H1 (cell line): ENCODE measurements at regions not wholly inside any gene's neighbourhood (a gene's known extent, or its start where the extent isn't known, plus 50 kb on each side); places are given as distances from the start of the nearest gene placed in this dataset.

Experiments
- CTCF ChIA-PET: fragments of 300-600 bp; sonication (Branson Sonifier 250); formaldehyde crosslinking; loops from one replicate; lab custom pipeline; 2021; ENCODE audit not compliant: partially characterized antibody; lab: Charles Lee
- POLR2A ChIA-PET: fragments of 300-600 bp; sonication (Branson Sonifier 250); formaldehyde crosslinking; loops from one replicate; lab custom pipeline; 2021; ENCODE audit warnings: inconsistent platforms; ENCODE audit not compliant: partially characterized antibody; lab: Charles Lee
- DNase-seq, 2 experiments: peaks; one replicate each; pipeline versions ENCODE4 v3.0.0 to v3.0.0-alpha.2; 2010 to 2022; ENCODE audit warnings: low spot score in 2 of 2, low read depth in 1 of 2, mixed read lengths in 1 of 2
- FAIRE-seq: peaks from 2 replicates; lab custom pipeline; 2011; peaks lifted over from hg19 to GRCh38; lab: Jason Lieb, UNC
- H2AFZ ChIP-seq: 2 replicates; pipeline ENCODE4 v1.8.1; 2012; ENCODE audit warnings: low read length, inconsistent platforms
- H2AK5ac ChIP-seq: 2 replicates; pipeline ENCODE4 v1.6.1; 2013; ENCODE audit warnings: low read depth, low read length
- H2BK120ac ChIP-seq: replicated peaks from 2 replicates; pipeline ENCODE3; 2013; ENCODE audit warnings: low read depth, low read length, inconsistent platforms
- H2BK12ac ChIP-seq: 2 replicates; pipeline ENCODE4 v1.6.1; 2013; ENCODE audit warnings: low read depth, low read length
- H2BK15ac ChIP-seq: 2 replicates; pipeline ENCODE4 v1.6.1; 2013; ENCODE audit warnings: low read length
- H2BK20ac ChIP-seq: 2 replicates; pipeline ENCODE4 v1.6.1; 2013; ENCODE audit warnings: low read length
- H2BK5ac ChIP-seq: 2 replicates; pipeline ENCODE4 v1.6.1; 2013; ENCODE audit warnings: low read depth, low read length
- H3K14ac ChIP-seq: 2 replicates; pipeline ENCODE4 v1.6.1; 2013; ENCODE audit warnings: inconsistent platforms; ENCODE audit not compliant: insufficient read length
- H3K18ac ChIP-seq: 2 replicates; pipeline ENCODE4 v1.6.1; 2013; ENCODE audit warnings: low read length; ENCODE audit errors: extremely low read depth
- H3K23ac ChIP-seq: 2 replicates; pipeline ENCODE4 v1.6.1; 2013; ENCODE audit warnings: inconsistent platforms; ENCODE audit not compliant: insufficient read length
- H3K23me2 ChIP-seq: 2 replicates; pipeline ENCODE4 v1.6.1; 2013; ENCODE audit warnings: low read depth, low read length
- H3K27ac ChIP-seq: 2 replicates; pipeline ENCODE4 v1.6.1; 2011; ENCODE audit warnings: low read depth, low read length, inconsistent platforms
- H3K27me3 ChIP-seq, 4 experiments: replicated peaks in 1 of 4; 1 replicate in 1 of 4; 2 replicates in 3 of 4; pipeline versions ENCODE4 v1.6.1 to v1.8.1; 2011 to 2013; ENCODE audit warnings: low read length in 3 of 4, mild to moderate bottlenecking in 3 of 4, inconsistent platforms in 2 of 4, mixed read lengths in 2 of 4, moderate library complexity in 1 of 4; ENCODE audit not compliant: control insufficient read depth in 3 of 4, insufficient read depth in 3 of 4; ENCODE audit errors: extremely low read depth in 1 of 4
- H3K36me3 ChIP-seq, 4 experiments: 2 replicates each; pipeline versions ENCODE4 v1.6.1 to v1.8.1; 2011 to 2013; ENCODE audit warnings: mild to moderate bottlenecking in 4 of 4, low read length in 3 of 4, moderate library complexity in 2 of 4, control low read depth in 1 of 4, inconsistent platforms in 1 of 4; ENCODE audit not compliant: insufficient read depth in 4 of 4, control insufficient read depth in 2 of 4
- H3K4ac ChIP-seq: replicated peaks from 2 replicates; pipeline ENCODE3; 2013; ENCODE audit warnings: low read length, low read depth, mixed read lengths, inconsistent platforms; ENCODE audit not compliant: insufficient read length
- H3K4me1 ChIP-seq, 4 experiments: replicated peaks in 1 of 4; 1 replicate in 1 of 4; 2 replicates in 3 of 4; pipeline versions ENCODE4 v1.6.1 to v1.8.1; 2011 to 2013; ENCODE audit warnings: low read length in 3 of 4, inconsistent platforms in 2 of 4, mixed read lengths in 1 of 4; ENCODE audit not compliant: insufficient read depth in 4 of 4, control insufficient read depth in 3 of 4
- H3K4me2 ChIP-seq, 2 experiments: 2 replicates each; pipeline versions ENCODE4 v1.6.1 to v1.8.1; 2011 to 2013; ENCODE audit warnings: low read depth in 2 of 2, low read length in 2 of 2, control low read depth in 1 of 2, inconsistent platforms in 1 of 2, mild to moderate bottlenecking in 1 of 2; ENCODE audit not compliant: insufficient read depth in 1 of 2
- H3K4me3 ChIP-seq, 4 experiments: fragments of 200-600, 300-600 bp in 1 of 4; sonication (generic), shearing (Covaris generic), sonication (Bioruptor Twin) in 1 of 4; 2 replicates each; pipeline versions ENCODE4 v1.5.1 to v1.8.1; 2011 to 2016; ENCODE audit warnings: low read length in 4 of 4, low read depth in 3 of 4, control low read depth in 2 of 4, inconsistent platforms in 2 of 4, mild to moderate bottlenecking in 2 of 4, mixed read lengths in 1 of 4, moderate library complexity in 1 of 4; ENCODE audit not compliant: insufficient read depth in 2 of 4; ENCODE audit errors: extremely low read depth in 1 of 4
- H3K56ac ChIP-seq: replicated peaks from 2 replicates; pipeline ENCODE3; 2013; ENCODE audit warnings: low read depth, mild to moderate bottlenecking, mixed read lengths, low read length, inconsistent platforms; ENCODE audit not compliant: insufficient read length
- H3K79me1 ChIP-seq: 2 replicates; pipeline ENCODE4 v1.6.1; 2013; ENCODE audit warnings: low read depth, low read length, control low read depth
- H3K79me2 ChIP-seq, 2 experiments: 2 replicates each; pipeline versions ENCODE4 v1.6.1 to v1.8.1; 2012 to 2013; ENCODE audit warnings: low read length in 2 of 2, mild to moderate bottlenecking in 2 of 2, inconsistent platforms in 1 of 2; ENCODE audit not compliant: insufficient read depth in 2 of 2, control insufficient read depth in 1 of 2
- H3K9ac ChIP-seq, 4 experiments: replicated peaks in 1 of 4; 1 replicate in 1 of 4; 2 replicates in 3 of 4; pipeline versions ENCODE4 v1.6.1 to v1.8.1; 2011 to 2013; ENCODE audit warnings: low read depth in 3 of 4, low read length in 3 of 4, control low read depth in 2 of 4, mild to moderate bottlenecking in 2 of 4, moderate library complexity in 2 of 4, inconsistent platforms in 1 of 4; ENCODE audit errors: extremely low read depth in 1 of 4
- H3K9me3 ChIP-seq, 2 experiments: 2 replicates each; pipeline versions ENCODE4 v1.6.1 to v1.8.1; 2012 to 2013; ENCODE audit warnings: mild to moderate bottlenecking in 2 of 2, moderate library complexity in 2 of 2, control low read depth in 1 of 2, inconsistent platforms in 1 of 2, low read depth in 1 of 2, low read length in 1 of 2, mixed read lengths in 1 of 2; ENCODE audit not compliant: insufficient read depth in 2 of 2
- H4K20me1 ChIP-seq, 2 experiments: replicated peaks in 1 of 2; 2 replicates each; pipeline versions ENCODE3 to v1.8.1; 2011 to 2013; ENCODE audit warnings: inconsistent platforms in 2 of 2, low read length in 2 of 2, mild to moderate bottlenecking in 1 of 2; ENCODE audit not compliant: insufficient read depth in 2 of 2, control insufficient read depth in 1 of 2
- H4K5ac ChIP-seq: 2 replicates; pipeline ENCODE4 v1.6.1; 2013; ENCODE audit warnings: low read length, low read depth, mixed read lengths, inconsistent platforms; ENCODE audit not compliant: insufficient read length
- H4K8ac ChIP-seq: 2 replicates; pipeline ENCODE4 v1.8.0; 2013; ENCODE audit warnings: mild to moderate bottlenecking, moderate library complexity, low read length, inconsistent platforms; ENCODE audit not compliant: insufficient read depth; ENCODE audit errors: extremely low read depth
- H4K91ac ChIP-seq: replicated peaks from 2 replicates; pipeline ENCODE3; 2013; ENCODE audit warnings: low read length, mixed read lengths, inconsistent platforms; ENCODE audit not compliant: insufficient read length
- ASH2L ChIP-seq: fragments of 200-600, 300-600 bp; sonication (generic); IDR thresholded peaks from one replicate; pipeline ENCODE4 v1.7.1; 2017; ENCODE audit warnings: low read length
- BACH1 ChIP-seq: IDR thresholded peaks from 2 replicates; pipeline ENCODE4 v1.6.1; 2012; ENCODE audit warnings: low read length, improper control_type of control experiment
- CEBPB ChIP-seq: IDR thresholded peaks from 2 replicates; pipeline ENCODE4 v1.6.1; 2012; ENCODE audit warnings: low read depth, low read length
- CTBP2 ChIP-seq: IDR thresholded peaks from 2 replicates; pipeline ENCODE4 v1.7.0; 2011; ENCODE audit warnings: borderline replicate concordance, mild to moderate bottlenecking, moderate library complexity, mixed read lengths, low read length; ENCODE audit not compliant: insufficient read depth, insufficient read length
- EGR1 ChIP-seq: IDR thresholded peaks from 2 replicates; pipeline ENCODE4 v1.6.1; 2011; ENCODE audit warnings: low read depth, low read length, borderline replicate concordance
- EZH2 ChIP-seq: fragments of 200-600 bp; sonication (generic); IDR thresholded peaks from 2 replicates; pipeline ENCODE4 v1.7.1; 2012; ENCODE audit warnings: low read depth, mild to moderate bottlenecking, moderate library complexity, low read length, inconsistent platforms; ENCODE audit not compliant: severe bottlenecking
- HDAC6 ChIP-seq: IDR thresholded peaks from one replicate; pipeline ENCODE4 v1.7.1; 2012; ENCODE audit warnings: low read depth, mild to moderate bottlenecking, inconsistent platforms, low read length, moderate library complexity
- NANOG ChIP-seq: IDR thresholded peaks from 2 replicates; pipeline ENCODE4 v1.6.1; 2011; ENCODE audit warnings: low read length, low read depth, mild to moderate bottlenecking, inconsistent platforms; ENCODE audit not compliant: insufficient read depth, poor library complexity, severe bottlenecking
- NRF1 ChIP-seq: IDR thresholded peaks from 2 replicates; pipeline ENCODE4 v1.6.1; 2011; ENCODE audit warnings: mild to moderate bottlenecking, low read depth, low read length, improper control_type of control experiment
- POLR2AphosphoS5 ChIP-seq: IDR thresholded peaks from 2 replicates; pipeline ENCODE4 v1.6.1; 2011; ENCODE audit warnings: low read depth, low read length
- SIN3A ChIP-seq, 2 experiments: IDR thresholded peaks in 1 of 2; conservative IDR thresholded peaks in 1 of 2; 2 replicates each; pipeline ENCODE4 v1.6.1; 2011 to 2012; ENCODE audit warnings: low read length in 2 of 2, improper control_type of control experiment in 1 of 2, low read depth in 1 of 2, mild to moderate bottlenecking in 1 of 2
- SP1 ChIP-seq: IDR thresholded peaks from 2 replicates; pipeline ENCODE4 v1.6.1; 2011; ENCODE audit warnings: low read depth, low read length
- SP4 ChIP-seq: IDR thresholded peaks from 2 replicates; pipeline ENCODE4 v1.6.1; 2012; ENCODE audit warnings: low read length, inconsistent platforms
- TAF1 ChIP-seq: IDR thresholded peaks from 2 replicates; pipeline ENCODE4 v1.6.1; 2011; ENCODE audit warnings: mild to moderate bottlenecking, low read depth, low read length
- WGBS, 2 experiments: shearing (Covaris generic) in 1 of 2; methylation state at CpG; one replicate each; pipeline versions ENCODE4 v1.1.6 to v1.1.7; 2013 to 2015; ENCODE audit warnings: low lambda C conversion rate in 2 of 2, mixed read lengths in 2 of 2, inconsistent platforms in 1 of 2, low coverage in 1 of 2, missing lambda C conversion rate in 1 of 2; ENCODE audit not compliant: insufficient replicate concordance in 2 of 2, insufficient coverage in 1 of 2, insufficient read length in 1 of 2; ENCODE audit errors: extremely low coverage in 1 of 2, missing lambda C conversion rate in 1 of 2; 5-methylcytosine and 5-hydroxymethylcytosine counted together
- TF ChIP-seq, protein P1 (sequence below): IDR thresholded peaks from 2 replicates; pipeline ENCODE4 v1.6.1; 2011; ENCODE audit warnings: low read depth, mild to moderate bottlenecking, low read length; ENCODE audit not compliant: insufficient read depth

GRCh38 chr5:158194561-158194976 is 335.6 kb upstream of the CLINT1 start:
- H3K4ac ChIP-seq: no peak overlapping the region
- no peaks in the 10 kb centered on the region; the same call in 1 of the 2 replicates for H3K23me2 ChIP-seq
- H3K14ac ChIP-seq: no peak overlapping the region
- no peak overlapping the region for H3K56ac ChIP-seq
- H3K9me3 ChIP-seq: 0 out of 4 replicates have a peak, but pooled peaks cover 0 to 4% of the 10 kb centered on the region in 2 experiments
- H2AK5ac ChIP-seq: no peak overlapping the region
- FAIRE-seq (no peak), DNase-seq (no peak)
- no peaks in the 10 kb centered on the region for H3K79me2 ChIP-seq
- no peaks in the 10 kb centered on the region for H3K36me3 ChIP-seq
- H2BK20ac ChIP-seq: no peak overlapping the region
- H3K4me1 ChIP-seq: peaks cover 0 to 3% (median 1%) of the 10 kb centered on the region in 4 experiments; a peak in 2 of 7 replicates
- H2BK5ac ChIP-seq: no peak overlapping the region
- no peak overlapping the region for H3K9ac ChIP-seq
- no peaks in the 10 kb centered on the region for H4K20me1 ChIP-seq
- 84% methylated on average over 9 of the region's 10 CpGs; no CpG with 5 or more reads in 1 of the 2 experiments for WGBS, 2 experiments
- ChIA-PET CTCF (interaction anchor here (0.7 kb wide), 1 partner anchor 127 kb away, joined by 3 read pairs; no protein-coding TSS in a partner anchor), POLR2A (no interaction called here)
- no peak overlapping the region for H3K4me2 ChIP-seq
- H2BK12ac ChIP-seq: no peak overlapping the region
- H4K8ac ChIP-seq: no peak overlapping the region
- H2BK120ac ChIP-seq: no peak overlapping the region
- H3K27ac ChIP-seq: no peak overlapping the region
- 0 out of 2 replicates have a peak overlapping the region, but pooled peaks have one; percentile 29 for H2AFZ ChIP-seq
- H3K27me3 ChIP-seq: no peaks in the 10 kb centered on the region
- H3K18ac ChIP-seq: no peak overlapping the region
- no peak overlapping the region for H4K91ac ChIP-seq
- no peaks in the 10 kb centered on the region for H3K79me1 ChIP-seq
- no peak overlapping the region for H3K4me3 ChIP-seq
- H3K23ac ChIP-seq: no peak overlapping the region
- H2BK15ac ChIP-seq: 0 out of 2 replicates have a peak overlapping the region, but pooled peaks have one; percentile 18
- H4K5ac ChIP-seq: no peak overlapping the region
- no peak for TF ChIP-seq TAF1
- no peak for TF ChIP-seq NRF1
- TF ChIP-seq SP4: no peak
- TF ChIP-seq, protein P1, sequence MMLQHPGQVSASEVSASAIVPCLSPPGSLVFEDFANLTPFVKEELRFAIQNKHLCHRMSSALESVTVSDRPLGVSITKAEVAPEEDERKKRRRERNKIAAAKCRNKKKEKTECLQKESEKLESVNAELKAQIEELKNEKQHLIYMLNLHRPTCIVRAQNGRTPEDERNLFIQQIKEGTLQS: no peak
- TF ChIP-seq POLR2AphosphoS5: no peak
- no peak for TF ChIP-seq NANOG
- no peak for TF ChIP-seq SIN3A (conservative IDR thresholded peaks at IDR 0.05 in 1 of 2, IDR thresholded peaks at IDR 0.05 in 1 of 2; ENCODE audit: low read depth in 1 of 2, low read length in 2 of 2)
- no peak for TF ChIP-seq BACH1
- TF ChIP-seq EZH2: no peak
- TF ChIP-seq HDAC6: no peak
- TF ChIP-seq ASH2L: no peak
- no peak for TF ChIP-seq SP1
- no peak for TF ChIP-seq CEBPB
- no peak for TF ChIP-seq EGR1
- TF ChIP-seq CTBP2: no peak
